Panc1 (cell line): ENCODE measurements at regions not wholly inside any gene's neighbourhood (a gene's known extent, or its start where the extent isn't known, plus 50 kb on each side); places are given as distances from the start of the nearest gene placed in this dataset.

ENCODE experiments used
- POLR2AphosphoS5 ChIP-seq: IDR thresholded peaks from 2 replicates; pipeline ENCODE4 v1.6.1; 2012; ENCODE audit warnings: mild to moderate bottlenecking, low read depth, low read length, moderate library complexity
- SIN3A ChIP-seq: IDR thresholded peaks from 2 replicates; pipeline ENCODE4 v1.6.1; 2012; ENCODE audit warnings: low read depth, mild to moderate bottlenecking, low read length, moderate library complexity, borderline replicate concordance; ENCODE audit not compliant: insufficient read depth
- TF ChIP-seq, protein P1 (sequence below): fragments of 450-650 bp; IDR thresholded peaks from 2 replicates; pipeline ENCODE4 v1.5.1; 2017; ENCODE audit warnings: mild to moderate bottlenecking

DNA sequence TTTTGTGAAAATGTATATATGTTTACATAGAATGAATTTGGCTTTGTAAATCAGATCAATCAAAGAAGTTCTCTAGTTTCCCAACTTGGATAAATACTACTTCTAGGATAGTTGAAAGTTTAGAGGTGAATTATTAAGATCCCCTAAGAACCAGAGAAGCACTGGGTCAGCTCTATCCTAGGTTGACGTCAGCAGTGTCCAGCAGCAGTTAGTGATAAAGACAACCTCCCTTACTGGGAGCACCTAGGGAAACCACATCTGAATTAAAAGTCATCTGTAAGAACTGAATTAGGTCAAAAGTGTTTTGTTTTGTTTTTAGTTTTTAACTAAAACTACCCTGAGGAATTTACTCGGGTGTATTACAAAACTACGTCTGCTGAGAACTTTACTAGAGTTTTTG lies 178.0 kb downstream of the POLR1F start:
- TF ChIP-seq SIN3A, result no peak
- TF ChIP-seq, protein P1, sequence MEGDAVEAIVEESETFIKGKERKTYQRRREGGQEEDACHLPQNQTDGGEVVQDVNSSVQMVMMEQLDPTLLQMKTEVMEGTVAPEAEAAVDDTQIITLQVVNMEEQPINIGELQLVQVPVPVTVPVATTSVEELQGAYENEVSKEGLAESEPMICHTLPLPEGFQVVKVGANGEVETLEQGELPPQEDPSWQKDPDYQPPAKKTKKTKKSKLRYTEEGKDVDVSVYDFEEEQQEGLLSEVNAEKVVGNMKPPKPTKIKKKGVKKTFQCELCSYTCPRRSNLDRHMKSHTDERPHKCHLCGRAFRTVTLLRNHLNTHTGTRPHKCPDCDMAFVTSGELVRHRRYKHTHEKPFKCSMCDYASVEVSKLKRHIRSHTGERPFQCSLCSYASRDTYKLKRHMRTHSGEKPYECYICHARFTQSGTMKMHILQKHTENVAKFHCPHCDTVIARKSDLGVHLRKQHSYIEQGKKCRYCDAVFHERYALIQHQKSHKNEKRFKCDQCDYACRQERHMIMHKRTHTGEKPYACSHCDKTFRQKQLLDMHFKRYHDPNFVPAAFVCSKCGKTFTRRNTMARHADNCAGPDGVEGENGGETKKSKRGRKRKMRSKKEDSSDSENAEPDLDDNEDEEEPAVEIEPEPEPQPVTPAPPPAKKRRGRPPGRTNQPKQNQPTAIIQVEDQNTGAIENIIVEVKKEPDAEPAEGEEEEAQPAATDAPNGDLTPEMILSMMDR, result no peak
- no peak for TF ChIP-seq POLR2AphosphoS5
